Stromal cell of bone marrow (primary cell): ENCODE measurements at regions not wholly inside any gene's neighbourhood (a gene's known extent, or its start where the extent isn't known, plus 50 kb on each side); places are given as distances from the start of the nearest gene placed in this dataset.

ENCODE experiments used
- DNase-seq: peaks from one replicate; pipeline ENCODE4 v3.0.0-alpha.2; 2012; ENCODE audit warnings: low read depth

- no peak for DNase-seq
Measured at GRCh38 chr11:121683791-121684190, 231.0 kb upstream of the SORL1-AS1 start.
